Dermis microvascular lymphatic vessel endothelial cell (primary cell): ENCODE measurements at regions not wholly inside any gene's neighbourhood (a gene's known extent, or its start where the extent isn't known, plus 50 kb on each side); places are given as distances from the start of the nearest gene placed in this dataset.
"Not testable (repeated sequence)": the region's sequence is repeated elsewhere in the genome, so short reads cannot be mapped to it uniquely, and the experiment has no call there.

ENCODE experiments used
- DNase-seq, 2 donors: peaks; one replicate each; pipeline versions ENCODE4 v3.0.0 to v3.0.0-alpha.2; 2010; ENCODE audit warnings: low read depth in 2 of 2

- DNase-seq = no peak
Measured at GRCh38 chr13:39803156-39803555, 147.7 kb downstream of the COG6 start.

GRCh38 chr13:39803851-39804250, 148.4 kb downstream of the COG6 start:
- no peak for DNase-seq

- no peak for DNase-seq
Measured at GRCh38 chr13:39804332-39805210, 149.1 kb downstream of the COG6 start.

- DNase-seq = peak; percentile 45 to 50
Measured at GRCh38 chr13:39809466-39809865, 154.0 kb downstream of the COG6 start.

- DNase-seq = no peak
Measured at GRCh38 chr13:39810091-39810877, 154.8 kb downstream of the COG6 start.

- peak; percentile 74 to 83 for DNase-seq
Measured at GRCh38 chr13:39811051-39811450, 155.6 kb downstream of the COG6 start.

- DNase-seq = no peak
Measured at GRCh38 chr13:39811696-39812095, 156.2 kb downstream of the COG6 start.

GRCh38 chr13:39815345-39816111, 160.1 kb downstream of the COG6 start:
- DNase-seq = peak in 1 of 2 donors; percentile 66

GRCh38 chr13:39816936-39817335, 161.5 kb downstream of the COG6 start:
- DNase-seq = no peak

- DNase-seq = peak in 1 of 2 donors; percentile 91
Measured at GRCh38 chr13:39818953-39819352, 163.5 kb downstream of the COG6 start.

- DNase-seq = no peak
Measured at GRCh38 chr13:39820606-39821005, 165.1 kb downstream of the COG6 start.

GRCh38 chr13:39821977-39822376, 166.5 kb downstream of the COG6 start:
- no peak for DNase-seq

- no peak for DNase-seq
Measured at GRCh38 chr13:39822437-39822836, 167.0 kb downstream of the COG6 start.

GRCh38 chr13:39823063-39823713, 167.7 kb downstream of the COG6 start:
- DNase-seq = no peak

- DNase-seq = no peak
Measured at GRCh38 chr13:39825886-39826285, 170.4 kb downstream of the COG6 start.

- no peak for DNase-seq
Measured at GRCh38 chr13:39835253-39835652, 179.8 kb downstream of the COG6 start.

GRCh38 chr13:39836038-39836437, 180.6 kb downstream of the COG6 start:
- peak in 1 of 2 donors; percentile 15 for DNase-seq

- not testable (repeated sequence) for DNase-seq
Measured at GRCh38 chr13:39837866-39838265, 182.4 kb downstream of the COG6 start.

GRCh38 chr13:39840201-39840600, 184.7 kb downstream of the COG6 start:
- DNase-seq = no peak

- DNase-seq = no peak
Measured at GRCh38 chr13:39847336-39847735, 191.9 kb downstream of the COG6 start.

GRCh38 chr13:39855236-39855635, 199.8 kb downstream of the COG6 start:
- no peak for DNase-seq
